Dermis blood vessel endothelial cell (primary cell): ENCODE measurements at regions not wholly inside any gene's neighbourhood (a gene's known extent, or its start where the extent isn't known, plus 50 kb on each side); places are given as distances from the start of the nearest gene placed in this dataset.

Source experiments
- DNase-seq: peaks from one replicate; pipeline ENCODE4 v3.0.0; 2010

GRCh38 chr1:87511449-87511848 lies 182.8 kb downstream of the LMO4 start:
- DNase-seq, result no peak

GRCh38 chr1:87512431-87512830 lies 183.8 kb downstream of the LMO4 start:
- DNase-seq, result no peak

DNA sequence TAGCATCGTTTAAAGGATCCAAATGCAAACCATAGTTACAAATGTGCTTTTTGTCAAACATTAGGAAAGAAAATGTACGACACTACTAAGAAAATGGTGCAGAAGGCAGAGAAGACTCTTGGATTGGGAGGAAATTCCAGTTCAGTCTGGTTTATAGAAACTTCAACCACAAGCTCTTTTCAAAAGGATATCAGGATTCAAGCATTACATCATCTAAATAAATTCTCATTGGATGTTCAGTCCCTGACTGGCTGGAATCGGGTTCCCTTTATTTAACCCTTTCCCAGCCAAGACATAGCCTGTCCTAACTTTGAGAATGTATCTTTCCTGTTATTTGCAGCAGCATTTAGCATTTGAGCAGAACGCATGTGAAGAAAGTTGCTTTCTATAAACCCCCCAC lies 184.6 kb downstream of the LMO4 start:
- DNase-seq, result no peak

DNA sequence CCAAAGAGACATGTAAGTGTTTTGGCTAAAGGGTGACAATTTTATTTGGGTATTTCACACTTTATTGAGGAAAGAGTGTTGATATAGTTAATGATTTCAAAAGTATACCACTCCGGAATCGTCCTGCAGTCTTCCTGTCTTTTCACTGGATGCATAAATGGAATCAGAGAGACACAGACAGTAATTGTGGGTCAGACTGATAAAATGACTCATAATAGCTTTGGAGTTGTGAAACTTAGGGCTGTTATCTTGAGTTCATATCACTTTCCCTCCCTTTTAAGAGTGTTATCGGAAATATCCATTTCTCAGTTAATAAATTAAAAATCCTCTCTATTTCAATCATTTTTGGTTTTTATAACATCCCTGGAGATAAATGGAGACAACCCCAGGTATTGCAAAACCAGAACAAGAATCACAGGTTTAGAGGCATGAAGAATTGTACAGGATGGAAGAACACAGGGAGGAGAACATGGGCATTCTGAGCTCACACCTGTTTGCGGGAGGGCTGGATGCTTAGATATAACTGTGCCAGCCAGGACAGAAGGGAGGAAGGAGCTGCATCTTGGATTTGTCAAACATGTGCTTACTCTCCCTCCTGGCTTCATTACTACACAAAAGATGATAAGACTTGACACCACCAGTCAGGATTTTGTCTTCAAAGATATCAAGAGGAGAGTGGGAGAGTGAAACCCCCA lies 185.4 kb downstream of the LMO4 start:
- DNase-seq, result no peak

DNA sequence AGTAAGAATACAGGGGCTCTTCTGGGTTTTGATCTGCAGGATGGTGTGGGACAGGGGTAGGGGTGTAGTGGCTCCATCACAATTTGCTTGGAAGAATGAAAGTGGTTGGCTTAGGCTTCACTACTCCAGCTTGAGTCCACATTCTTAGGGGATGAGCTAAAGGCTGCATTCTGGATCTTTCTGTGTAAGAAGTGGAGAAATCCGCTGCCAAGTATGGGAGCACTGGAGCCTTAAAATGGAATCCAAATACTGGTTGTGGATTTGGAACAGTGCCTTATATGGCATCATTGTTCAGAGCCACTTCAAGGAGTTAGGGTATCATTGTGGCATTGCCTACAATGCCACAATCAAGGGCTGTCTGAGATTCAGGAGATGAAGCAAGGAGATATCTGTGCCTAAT lies 187.1 kb downstream of the LMO4 start:
- no peak for DNase-seq

DNA sequence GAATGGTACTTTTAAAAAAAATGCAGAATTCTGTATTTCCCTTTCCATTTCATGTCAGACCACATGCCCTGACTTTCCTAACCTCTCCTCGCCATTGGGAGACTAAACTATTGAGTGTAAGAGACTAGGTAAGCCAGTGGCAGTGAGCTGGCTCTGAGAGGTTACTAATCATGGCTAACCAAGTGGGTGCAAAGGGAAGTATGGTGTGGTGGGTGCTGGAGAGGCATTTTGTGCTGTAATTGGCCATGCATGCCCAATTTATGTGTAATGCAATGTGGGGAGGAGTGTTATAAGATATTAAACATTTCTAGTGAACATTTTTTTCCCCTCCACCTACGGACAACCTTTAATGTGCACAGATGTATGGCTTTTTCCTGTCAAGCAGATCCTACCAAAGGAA lies 190.1 kb downstream of the LMO4 start:
- no peak for DNase-seq

- no peak for DNase-seq
Measured at GRCh38 chr1:87521452-87521851, 192.8 kb downstream of the LMO4 start.

GRCh38 chr1:87523466-87523865 lies 194.8 kb downstream of the LMO4 start:
- DNase-seq, result no peak

DNA sequence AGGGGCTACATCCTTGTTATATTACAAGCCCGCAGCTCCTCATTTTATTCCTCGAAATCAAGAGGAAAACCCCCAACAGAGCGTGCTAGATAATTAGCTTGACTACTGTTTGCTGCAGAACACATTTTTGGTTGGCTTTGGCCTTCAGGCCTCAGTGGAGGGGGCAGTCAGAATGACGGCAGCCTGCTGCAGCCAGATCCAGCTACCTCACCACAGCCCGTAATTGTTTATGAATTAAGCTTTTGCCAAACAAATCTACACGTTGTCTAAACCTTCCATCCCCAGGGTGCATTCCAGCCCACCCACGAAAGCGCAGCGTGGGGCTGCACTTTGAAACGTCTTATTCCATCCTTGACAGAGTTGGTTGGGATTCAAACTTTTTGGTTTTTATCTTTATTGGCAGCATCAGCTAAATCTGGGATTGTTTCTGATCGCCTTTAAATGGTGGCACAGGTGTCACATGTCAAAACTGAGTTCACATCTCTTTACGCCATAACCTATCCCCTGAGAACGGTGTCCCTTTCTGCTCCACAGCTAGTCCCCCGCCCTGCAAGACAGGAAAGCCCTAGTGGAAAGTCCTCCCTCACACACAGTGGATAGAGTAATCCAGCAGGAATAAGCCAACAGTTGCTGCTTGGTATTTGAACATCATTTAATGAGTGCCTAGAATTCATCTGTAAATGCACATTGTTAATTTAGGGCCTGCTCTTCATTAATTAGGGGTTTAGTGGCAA lies 195.5 kb downstream of the LMO4 start:
- DNase-seq, result no peak

GRCh38 chr1:87528754-87529517 lies 200.3 kb downstream of the LMO4 start:
- no peak for DNase-seq

- DNase-seq, result no peak
Measured at GRCh38 chr1:87530042-87530807, 201.5 kb downstream of the LMO4 start.

- no peak for DNase-seq
Measured at GRCh38 chr1:87535551-87535950, 206.9 kb downstream of the LMO4 start.

GRCh38 chr1:87539147-87539546 lies 210.5 kb downstream of the LMO4 start:
- DNase-seq, result no peak

GRCh38 chr1:87542697-87543096 lies 214.0 kb downstream of the LMO4 start:
- no peak for DNase-seq

- DNase-seq, result no peak
Measured at GRCh38 chr1:87549738-87550137, 221.1 kb downstream of the LMO4 start.

- DNase-seq, result no peak
Measured at GRCh38 chr1:87553511-87553910, 224.8 kb downstream of the LMO4 start.

DNA sequence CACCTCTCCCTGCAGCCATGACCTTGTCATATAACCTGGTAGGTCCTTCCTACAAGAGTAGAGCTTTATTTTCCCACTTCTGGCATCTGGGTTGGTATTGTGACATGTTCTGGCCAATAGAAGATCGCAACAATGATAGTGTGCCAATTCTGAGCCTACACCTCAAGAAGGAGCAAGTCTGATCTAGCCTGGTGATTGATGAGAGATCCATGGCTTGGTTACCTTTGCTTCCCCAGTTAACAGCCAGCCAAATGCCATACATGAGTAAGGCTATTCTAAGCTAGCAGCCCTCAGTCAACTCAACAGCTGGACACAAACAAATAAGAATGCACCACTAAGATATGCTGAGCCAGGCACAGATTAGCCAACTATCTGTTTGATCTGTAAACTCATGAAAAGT lies 226.7 kb downstream of the LMO4 start:
- DNase-seq, result no peak

- no peak for DNase-seq
Measured at GRCh38 chr1:87556326-87556725, 227.6 kb downstream of the LMO4 start.

DNA sequence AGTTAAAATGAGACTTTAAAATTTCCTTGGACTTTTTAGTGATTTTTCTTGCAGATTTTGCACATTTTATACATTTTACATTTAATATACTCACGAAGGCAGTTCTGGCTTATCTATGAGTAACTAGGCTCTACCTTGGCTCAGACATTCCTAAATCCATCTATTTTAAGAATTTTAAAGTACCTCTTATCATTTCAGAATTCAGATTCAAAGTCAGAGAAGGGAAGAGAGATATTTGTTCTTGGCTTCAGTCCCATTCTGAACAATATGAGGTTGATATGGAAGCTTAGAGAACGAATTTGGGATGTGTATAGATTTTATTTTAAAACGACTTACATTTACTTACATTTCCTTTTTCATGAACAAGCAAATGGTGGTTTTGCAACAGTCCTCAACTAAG lies 230.2 kb downstream of the LMO4 start:
- DNase-seq, result no peak

DNA sequence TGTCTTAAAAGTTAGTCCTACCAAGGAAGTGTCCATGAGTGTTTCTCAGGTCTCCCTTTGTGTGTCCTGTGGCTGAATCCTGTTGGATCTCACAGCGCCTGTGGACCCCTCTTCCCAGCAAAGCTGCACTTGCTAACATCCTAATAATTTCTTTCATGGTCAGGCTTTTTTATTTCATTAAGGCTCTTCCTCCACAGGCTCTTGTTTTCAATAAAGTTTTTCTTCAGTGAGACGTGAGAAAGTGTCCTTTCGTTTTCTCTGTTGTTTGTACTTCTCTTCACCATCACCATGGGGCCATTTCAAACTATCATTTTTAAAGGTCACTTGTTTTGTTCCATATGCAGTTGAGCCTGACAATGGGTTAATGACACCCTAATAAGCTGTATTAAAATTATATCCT lies 231.5 kb downstream of the LMO4 start:
- no peak for DNase-seq

DNA sequence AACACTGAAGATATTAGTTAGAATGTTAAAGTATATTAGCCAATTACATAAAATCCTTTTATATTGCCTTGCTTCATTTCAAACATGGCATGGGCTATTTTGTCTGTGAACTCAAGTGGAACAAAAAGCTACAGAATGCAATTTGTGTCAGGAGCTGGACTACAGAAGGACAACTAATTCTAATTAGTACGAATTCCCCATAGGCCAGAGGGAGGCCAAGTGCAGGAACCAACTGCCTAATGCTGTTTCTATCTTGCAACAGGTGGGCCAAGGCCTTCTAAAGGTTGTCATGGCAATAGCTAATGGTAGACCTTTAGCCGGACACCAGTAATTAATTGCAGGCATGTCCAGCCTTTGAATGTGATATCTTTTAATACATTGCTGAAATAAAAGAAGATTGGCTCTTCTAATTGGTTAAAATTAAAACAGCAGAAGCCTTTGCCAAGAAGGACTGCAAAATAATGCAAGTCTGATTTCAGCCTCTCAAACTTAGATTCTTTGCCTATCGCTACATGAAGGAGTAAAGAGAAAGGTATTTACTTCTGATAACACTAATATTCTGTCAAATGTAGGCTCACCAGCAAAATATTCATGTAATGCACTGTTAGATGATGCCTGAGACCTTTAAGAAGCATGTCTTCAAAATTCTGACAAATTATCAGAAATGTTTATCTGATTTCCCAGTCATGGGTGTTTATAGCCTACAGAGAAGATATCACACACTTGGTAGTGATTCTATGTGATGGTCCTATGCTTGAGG lies 232.1 kb downstream of the LMO4 start:
- no peak for DNase-seq

- DNase-seq, result no peak
Measured at GRCh38 chr1:87563211-87563610, 234.5 kb downstream of the LMO4 start.
